Right atrium auricular region (tissue), 2 donors: ENCODE measurements at regions not wholly inside any gene's neighbourhood (a gene's known extent, or its start where the extent isn't known, plus 50 kb on each side); places are given as distances from the start of the nearest gene placed in this dataset.

Experiments
- DNase-seq: peaks from one replicate; pipeline ENCODE4 v3.0.0-alpha.2; 2019; ENCODE audit warnings: low spot score
- H3K27ac ChIP-seq, 2 donors: fragments of 200-600 bp; sonication (generic); 1 replicate in 1 of 2; 2 replicates in 1 of 2; pipeline ENCODE4 v1.5.1; 2016 to 2019
- H3K27me3 ChIP-seq, 2 donors: fragments of 200-600 bp; sonication (generic); one replicate each; pipeline versions ENCODE4 v1.5.1 to v1.6.0; 2017 to 2019
- H3K36me3 ChIP-seq: fragments of 200-600 bp; sonication (generic); one replicate; pipeline ENCODE4 v1.5.1; 2016
- H3K4me1 ChIP-seq, 2 donors: fragments of 200-600 bp; sonication (generic); one replicate each; pipeline versions ENCODE4 v1.5.1 to v1.6.0; 2017 to 2019
- H3K4me3 ChIP-seq, 2 donors: fragments of 200-600 bp; sonication (generic); 1 replicate in 1 of 2; 2 replicates in 1 of 2; pipeline ENCODE4 v1.5.1; 2017 to 2019; ENCODE audit warnings: mild to moderate bottlenecking in 1 of 2, moderate library complexity in 1 of 2
- H3K9me3 ChIP-seq, 2 donors: fragments of 200-600 bp; sonication (generic); one replicate each; pipeline ENCODE4 v1.5.1; 2019
- CTCF ChIP-seq, 2 donors: fragments of 200-600 bp; sonication (generic); IDR thresholded peaks; one replicate each; pipeline ENCODE4 v1.5.1; 2019; ENCODE audit warnings: antibody characterized with exemption in 2 of 2

GRCh38 chr14:94977016-94977415, 180.3 kb downstream of the DICER1 start:
- Histone ChIP-seq H3K27me3 (no peaks in the 10 kb centered on the region), H3K27ac (no peak overlapping the region), H3K36me3 (no peaks in the 10 kb centered on the region), H3K9me3 (peaks cover 0 to 6% of the 10 kb centered on the region in 2 donors), H3K4me1 (no peaks in the 10 kb centered on the region), H3K4me3 (no peak overlapping the region)
- DNase-seq: no peak
- TF ChIP-seq CTCF (IDR thresholded peaks at IDR 0.05): no peak

- peak overlapping the region in 1 of 2 donors; percentile 1 for H3K27ac ChIP-seq
- no peak for DNase-seq
Observed at GRCh38 chr14:94975366-94975765, 182.0 kb downstream of the DICER1 start.

GRCh38 chr14:94974893-94975292, 182.4 kb downstream of the DICER1 start:
- no peak for TF ChIP-seq CTCF (IDR thresholded peaks at IDR 0.05)
- no peaks in the 10 kb centered on the region for H3K36me3 ChIP-seq
- H3K27me3 ChIP-seq: no peaks in the 10 kb centered on the region
- H3K27ac ChIP-seq: no peak overlapping the region
- no peak for DNase-seq
- no peaks in the 10 kb centered on the region for H3K4me1 ChIP-seq
- H3K9me3 ChIP-seq: peaks cover 0 to 10% of the 10 kb centered on the region in 2 donors
- H3K4me3 ChIP-seq: no peak overlapping the region

More at GRCh38 chr14:94975366-94975765, 182.0 kb downstream of the DICER1 start:
- TF ChIP-seq CTCF (IDR thresholded peaks at IDR 0.05): no peak
- Histone ChIP-seq H3K4me3 (no peak overlapping the region), H3K4me1 (no peaks in the 10 kb centered on the region), H3K9me3 (peaks cover 0 to 6% of the 10 kb centered on the region in 2 donors), H3K36me3 (no peaks in the 10 kb centered on the region), H3K27me3 (no peaks in the 10 kb centered on the region)

- peaks cover 0 to 10% of the 10 kb centered on the region in 2 donors for H3K9me3 ChIP-seq
Observed at GRCh38 chr14:94974422-94974821, 182.9 kb downstream of the DICER1 start.

GRCh38 chr14:94971750-94972149, 185.6 kb downstream of the DICER1 start:
- TF ChIP-seq CTCF (IDR thresholded peaks at IDR 0.05): no peak
- H3K4me3 ChIP-seq: no peak overlapping the region
- peak; percentile 81 for DNase-seq
- H3K27me3 ChIP-seq: no peaks in the 10 kb centered on the region
- peaks cover 0 to 10% of the 10 kb centered on the region in 2 donors for H3K9me3 ChIP-seq
- H3K4me1 ChIP-seq: no peaks in the 10 kb centered on the region
- peak overlapping the region; percentile 52 to 72 for H3K27ac ChIP-seq
- no peaks in the 10 kb centered on the region for H3K36me3 ChIP-seq

More at GRCh38 chr14:94974422-94974821, 182.9 kb downstream of the DICER1 start:
- TF ChIP-seq CTCF (IDR thresholded peaks at IDR 0.05): no peak
- no peak for DNase-seq
- H3K27ac ChIP-seq: no peak overlapping the region
- no peaks in the 10 kb centered on the region for H3K27me3 ChIP-seq
- H3K4me1 ChIP-seq: no peaks in the 10 kb centered on the region
- H3K4me3 ChIP-seq: no peak overlapping the region
- no peaks in the 10 kb centered on the region for H3K36me3 ChIP-seq
